ENCODE measurements at regions not wholly inside any gene's neighbourhood (a gene's known extent, or its start where the extent isn't known, plus 50 kb on each side); places are given as distances from the start of the nearest gene placed in this dataset.

DNA sequence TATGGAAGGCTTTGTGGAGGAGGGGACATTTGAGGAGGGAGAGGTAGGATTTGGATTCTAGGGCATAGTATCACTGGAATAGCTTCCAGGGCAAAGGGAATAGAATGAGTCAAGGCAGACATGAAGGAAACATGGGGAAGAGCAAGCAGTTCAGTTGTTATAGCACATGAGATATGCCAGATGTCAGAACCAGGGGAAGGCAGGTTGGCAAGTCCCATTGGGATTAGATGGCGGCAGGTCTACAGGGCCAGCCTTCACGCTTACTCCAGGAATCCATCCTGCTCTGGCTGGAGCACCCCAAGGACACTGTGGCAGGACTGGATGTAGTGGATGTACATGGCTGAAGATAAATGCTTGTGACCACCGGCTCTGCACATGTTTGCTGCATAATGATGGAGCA, 120.4 kb upstream of the ST8SIA2 start:
- TF ChIP-seq, protein P1, sequence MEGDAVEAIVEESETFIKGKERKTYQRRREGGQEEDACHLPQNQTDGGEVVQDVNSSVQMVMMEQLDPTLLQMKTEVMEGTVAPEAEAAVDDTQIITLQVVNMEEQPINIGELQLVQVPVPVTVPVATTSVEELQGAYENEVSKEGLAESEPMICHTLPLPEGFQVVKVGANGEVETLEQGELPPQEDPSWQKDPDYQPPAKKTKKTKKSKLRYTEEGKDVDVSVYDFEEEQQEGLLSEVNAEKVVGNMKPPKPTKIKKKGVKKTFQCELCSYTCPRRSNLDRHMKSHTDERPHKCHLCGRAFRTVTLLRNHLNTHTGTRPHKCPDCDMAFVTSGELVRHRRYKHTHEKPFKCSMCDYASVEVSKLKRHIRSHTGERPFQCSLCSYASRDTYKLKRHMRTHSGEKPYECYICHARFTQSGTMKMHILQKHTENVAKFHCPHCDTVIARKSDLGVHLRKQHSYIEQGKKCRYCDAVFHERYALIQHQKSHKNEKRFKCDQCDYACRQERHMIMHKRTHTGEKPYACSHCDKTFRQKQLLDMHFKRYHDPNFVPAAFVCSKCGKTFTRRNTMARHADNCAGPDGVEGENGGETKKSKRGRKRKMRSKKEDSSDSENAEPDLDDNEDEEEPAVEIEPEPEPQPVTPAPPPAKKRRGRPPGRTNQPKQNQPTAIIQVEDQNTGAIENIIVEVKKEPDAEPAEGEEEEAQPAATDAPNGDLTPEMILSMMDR (IDR thresholded peaks at IDR 0.05; ENCODE audit: insufficient read depth, low read depth, low read length) = no peak
- no peak for TF ChIP-seq EZH2 (IDR thresholded peaks at IDR 0.05; ENCODE audit: insufficient read depth, low read length)
